ENCODE measurements at regions not wholly inside any gene's neighbourhood (a gene's known extent, or its start where the extent isn't known, plus 50 kb on each side); places are given as distances from the start of the nearest gene placed in this dataset.
A peak's percentile ranks its signal among the peaks of the same experiment; 100 is the strongest.

- no peak for DNase-seq
Observed at GRCh38 chr4:56200275-56200674, 187.0 kb downstream of the AASDH start.

GRCh38 chr4:56198265-56198664 lies 189.0 kb downstream of the AASDH start:
- DNase-seq, result no peak

GRCh38 chr4:56197387-56197786 lies 189.9 kb downstream of the AASDH start:
- DNase-seq, result no peak

- DNase-seq, result no peak
Observed at GRCh38 chr4:56195025-56195424, 192.3 kb downstream of the AASDH start.

GRCh38 chr4:56191534-56191933 lies 195.8 kb downstream of the AASDH start:
- DNase-seq, result no peak

GRCh38 chr4:56187688-56188087 lies 199.6 kb downstream of the AASDH start:
- DNase-seq, result no peak

GRCh38 chr4:56186808-56187523 lies 200.3 kb downstream of the AASDH start:
- no peak for DNase-seq

GRCh38 chr4:56185901-56186300 lies 201.4 kb downstream of the AASDH start:
- no peak for DNase-seq

- DNase-seq, result no peak
Observed at GRCh38 chr4:56184214-56184613, 203.1 kb downstream of the AASDH start.

GRCh38 chr4:56183344-56183959 lies 203.8 kb downstream of the AASDH start:
- DNase-seq, result no peak

- DNase-seq, result no peak
Observed at GRCh38 chr4:56182356-56182755, 204.9 kb downstream of the AASDH start.

GRCh38 chr4:56181140-56181953 lies 205.9 kb downstream of the AASDH start:
- DNase-seq, result peak; percentile 68

- no peak for DNase-seq
Observed at GRCh38 chr4:56169061-56169460, 218.2 kb downstream of the AASDH start.

- no peak for DNase-seq
Observed at GRCh38 chr4:56164907-56165306, 216.2 kb downstream of the CEP135 start.

GRCh38 chr4:56160636-56161035 lies 211.9 kb downstream of the CEP135 start:
- no peak for DNase-seq

GRCh38 chr4:56158483-56158882 lies 209.7 kb downstream of the CEP135 start:
- DNase-seq, result no peak

GRCh38 chr4:56156141-56156540 lies 207.4 kb downstream of the CEP135 start:
- DNase-seq, result no peak

GRCh38 chr4:56155432-56155831 lies 206.7 kb downstream of the CEP135 start:
- no peak for DNase-seq

GRCh38 chr4:56149591-56149990 lies 200.8 kb downstream of the CEP135 start:
- DNase-seq, result no peak

GRCh38 chr4:56148428-56148827 lies 199.7 kb downstream of the CEP135 start:
- DNase-seq, result no peak

GRCh38 chr4:56147371-56147770 lies 198.6 kb downstream of the CEP135 start:
- DNase-seq, result no peak

GRCh38 chr4:56146956-56147355 lies 198.2 kb downstream of the CEP135 start:
- no peak for DNase-seq

GRCh38 chr4:56142088-56142487 lies 193.3 kb downstream of the CEP135 start:
- no peak for DNase-seq

Measured in right hindlimb (tissue), 1 donor.